ENCODE measurements at regions not wholly inside any gene's neighbourhood (a gene's known extent, or its start where the extent isn't known, plus 50 kb on each side); places are given as distances from the start of the nearest gene placed in this dataset.

- no peak for DNase-seq (ENCODE audit: extremely low spot score)
- TF ChIP-seq CTCF (IDR thresholded peaks at IDR 0.05; ENCODE audit: control extremely low read depth, extremely low read depth, low read depth, missing control alignments), result no peak
- ChIA-PET CTCF (interaction anchor here (1.3 to 3.1 kb wide), 5 partner anchors 10 to 232 kb away, joined by 3 to 15 read pairs (median 8); no protein-coding TSS in a partner anchor), POLR2A (no interaction called here)
Measured at GRCh38 chr13:46490129-46490528, 62.8 kb upstream of the LRCH1 start.

GRCh38 chr13:46489586-46490023, 63.4 kb upstream of the LRCH1 start:
- POLR2A ChIA-PET, result no interaction called here
- no peak for DNase-seq (ENCODE audit: extremely low spot score)
- no peak for TF ChIP-seq CTCF (IDR thresholded peaks at IDR 0.05; ENCODE audit: control extremely low read depth, extremely low read depth, low read depth, missing control alignments)
- CTCF ChIA-PET, result interaction anchor here (1.3 to 3.1 kb wide), 5 partner anchors 10 to 232 kb away, joined by 3 to 15 read pairs (median 8); no protein-coding TSS in a partner anchor

- TF ChIP-seq CTCF (IDR thresholded peaks at IDR 0.05; ENCODE audit: control extremely low read depth, extremely low read depth, low read depth, missing control alignments), result no peak
- POLR2A ChIA-PET, result no interaction called here
- DNase-seq (ENCODE audit: extremely low spot score), result no peak
- CTCF ChIA-PET, result interaction anchor here (1.4 to 1.7 kb wide), 2 partner anchors 8 to 23 kb away, joined by 3 to 4 read pairs; no protein-coding TSS in a partner anchor
Measured at GRCh38 chr13:46487748-46488147, 65.2 kb upstream of the LRCH1 start.

GRCh38 chr13:46486270-46486669, 66.7 kb upstream of the LRCH1 start:
- DNase-seq (ENCODE audit: extremely low spot score), result no peak
- POLR2A ChIA-PET, result no interaction called here
- CTCF ChIA-PET, result interaction anchor here (1.4 to 1.7 kb wide), 2 partner anchors 10 to 24 kb away, joined by 3 to 4 read pairs; no protein-coding TSS in a partner anchor
- no peak for TF ChIP-seq CTCF (IDR thresholded peaks at IDR 0.05; ENCODE audit: control extremely low read depth, extremely low read depth, low read depth, missing control alignments)

- ChIA-PET POLR2A (no interaction called here), CTCF (interaction anchor here (2.8 kb wide), 1 partner anchor 10 kb away, joined by 9 read pairs; no protein-coding TSS in a partner anchor)
- no peak for DNase-seq (ENCODE audit: extremely low spot score)
- no peak for TF ChIP-seq CTCF (IDR thresholded peaks at IDR 0.05; ENCODE audit: control extremely low read depth, extremely low read depth, low read depth, missing control alignments)
Measured at GRCh38 chr13:46484561-46484960, 68.4 kb upstream of the LRCH1 start.

- CTCF ChIA-PET, result interaction anchor here (1.0 to 2.5 kb wide), 4 partner anchors 10 to 13 kb away, joined by 3 to 8 read pairs (median 4); no protein-coding TSS in a partner anchor
- TF ChIP-seq CTCF (IDR thresholded peaks at IDR 0.05; ENCODE audit: control extremely low read depth, extremely low read depth, low read depth, missing control alignments), result no peak
- DNase-seq (ENCODE audit: extremely low spot score), result no peak
- POLR2A ChIA-PET, result no interaction called here
Measured at GRCh38 chr13:46481166-46481565, 71.8 kb upstream of the LRCH1 start.
